GM12878 (cell line): ENCODE measurements at regions not wholly inside any gene's neighbourhood (a gene's known extent, or its start where the extent isn't known, plus 50 kb on each side); places are given as distances from the start of the nearest gene placed in this dataset.

Experiments
- BMI1 ChIP-seq: fragments of 450-650 bp; IDR thresholded peaks from 2 replicates; pipeline ENCODE4 v1.6.1; 2016; ENCODE audit warnings: mild to moderate bottlenecking, moderate library complexity, borderline replicate concordance
- EGR1 ChIP-seq, 2 experiments: IDR thresholded peaks; 1 replicate in 1 of 2; 2 replicates in 1 of 2; pipeline ENCODE4 v1.6.1; 2011 to 2012; ENCODE audit warnings: low read depth in 2 of 2, low read length in 2 of 2, borderline replicate concordance in 1 of 2, mild to moderate bottlenecking in 1 of 2, moderate library complexity in 1 of 2
- NR2C2 ChIP-seq: IDR thresholded peaks from 2 replicates; pipeline ENCODE4 v1.6.1; 2011; ENCODE audit warnings: borderline replicate concordance, low read depth; ENCODE audit not compliant: control insufficient read depth, insufficient read length
- NR2F1 ChIP-seq: fragments of 450-650 bp; conservative IDR thresholded peaks from 2 replicates; pipeline ENCODE4 v1.6.1; 2017; ENCODE audit warnings: mild to moderate bottlenecking
- POLR2A ChIP-seq: IDR thresholded peaks from 2 replicates; pipeline ENCODE4 v1.6.1; 2011; ENCODE audit warnings: low read depth, mild to moderate bottlenecking, low read length
- RAD51 ChIP-seq: fragments of 450-650 bp; IDR thresholded peaks from 2 replicates; pipeline ENCODE4 v1.6.1; 2016; ENCODE audit warnings: moderate library complexity, mild to moderate bottlenecking, inconsistent platforms
- TF ChIP-seq, protein P1 (sequence below), 3 experiments: IDR thresholded peaks in 2 of 3; conservative IDR thresholded peaks in 1 of 3; 2 replicates each; pipeline ENCODE4 v1.5.1; 2011; ENCODE audit warnings: low read depth in 3 of 3, low read length in 3 of 3, mild to moderate bottlenecking in 3 of 3, control low read depth in 2 of 3, moderate library complexity in 2 of 3, inconsistent platforms in 1 of 3, mixed read lengths in 1 of 3; ENCODE audit not compliant: control insufficient read depth in 2 of 3, insufficient read depth in 1 of 3; ENCODE audit errors: extremely low read depth in 1 of 3

DNA sequence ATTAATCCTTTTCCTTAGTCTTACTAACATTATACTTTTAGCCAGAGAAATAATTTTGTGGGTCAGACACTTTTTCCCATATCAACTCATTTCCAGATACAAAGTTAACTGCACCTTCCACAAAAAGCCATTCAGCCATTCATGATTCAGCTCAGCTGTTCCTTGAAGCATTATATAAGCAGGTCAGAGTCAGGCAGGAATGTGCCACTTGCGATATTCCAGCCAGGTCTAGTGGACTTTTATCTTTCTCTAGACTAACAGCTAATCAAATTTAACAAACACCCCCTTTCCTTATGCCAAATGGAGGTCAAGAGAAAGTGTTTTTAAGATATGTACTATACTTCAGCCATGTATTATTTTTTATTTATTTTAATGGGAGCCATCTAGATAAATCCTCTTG is 75.6 kb upstream of the EPB41L3 start:
- no peak for TF ChIP-seq NR2C2
- TF ChIP-seq NR2F1 = no peak
- TF ChIP-seq, protein P1, sequence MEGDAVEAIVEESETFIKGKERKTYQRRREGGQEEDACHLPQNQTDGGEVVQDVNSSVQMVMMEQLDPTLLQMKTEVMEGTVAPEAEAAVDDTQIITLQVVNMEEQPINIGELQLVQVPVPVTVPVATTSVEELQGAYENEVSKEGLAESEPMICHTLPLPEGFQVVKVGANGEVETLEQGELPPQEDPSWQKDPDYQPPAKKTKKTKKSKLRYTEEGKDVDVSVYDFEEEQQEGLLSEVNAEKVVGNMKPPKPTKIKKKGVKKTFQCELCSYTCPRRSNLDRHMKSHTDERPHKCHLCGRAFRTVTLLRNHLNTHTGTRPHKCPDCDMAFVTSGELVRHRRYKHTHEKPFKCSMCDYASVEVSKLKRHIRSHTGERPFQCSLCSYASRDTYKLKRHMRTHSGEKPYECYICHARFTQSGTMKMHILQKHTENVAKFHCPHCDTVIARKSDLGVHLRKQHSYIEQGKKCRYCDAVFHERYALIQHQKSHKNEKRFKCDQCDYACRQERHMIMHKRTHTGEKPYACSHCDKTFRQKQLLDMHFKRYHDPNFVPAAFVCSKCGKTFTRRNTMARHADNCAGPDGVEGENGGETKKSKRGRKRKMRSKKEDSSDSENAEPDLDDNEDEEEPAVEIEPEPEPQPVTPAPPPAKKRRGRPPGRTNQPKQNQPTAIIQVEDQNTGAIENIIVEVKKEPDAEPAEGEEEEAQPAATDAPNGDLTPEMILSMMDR (IDR thresholded peaks at IDR 0.05 in 2 of 3, conservative IDR thresholded peaks at IDR 0.05 in 1 of 3; ENCODE audit: control insufficient read depth in 2 of 3, extremely low read depth in 1 of 3, insufficient read depth in 1 of 3, low read depth in 3 of 3, low read length in 3 of 3) = no peak
- no peak for TF ChIP-seq BMI1
- no peak for TF ChIP-seq EGR1 (IDR thresholded peaks at IDR 0.05; ENCODE audit: borderline replicate concordance in 1 of 2, low read depth in 2 of 2, low read length in 2 of 2)
- no peak for TF ChIP-seq RAD51
- no peak for TF ChIP-seq POLR2A
